NCI-H2107 treated with DMSO at 0.1 percent for 48 hours (cell line): ENCODE measurements at regions not wholly inside any gene's neighbourhood (a gene's known extent, or its start where the extent isn't known, plus 50 kb on each side); places are given as distances from the start of the nearest gene placed in this dataset.
"Not testable (repeated sequence)": the region's sequence is repeated elsewhere in the genome, so short reads cannot be mapped to it uniquely, and the experiment has no call there.

Experiments
- DNase-seq: peaks from one replicate; lab custom pipeline; 2025; ENCODE audit not compliant: unreplicated experiment; lab: John Stamatoyannopoulos, UW

DNA sequence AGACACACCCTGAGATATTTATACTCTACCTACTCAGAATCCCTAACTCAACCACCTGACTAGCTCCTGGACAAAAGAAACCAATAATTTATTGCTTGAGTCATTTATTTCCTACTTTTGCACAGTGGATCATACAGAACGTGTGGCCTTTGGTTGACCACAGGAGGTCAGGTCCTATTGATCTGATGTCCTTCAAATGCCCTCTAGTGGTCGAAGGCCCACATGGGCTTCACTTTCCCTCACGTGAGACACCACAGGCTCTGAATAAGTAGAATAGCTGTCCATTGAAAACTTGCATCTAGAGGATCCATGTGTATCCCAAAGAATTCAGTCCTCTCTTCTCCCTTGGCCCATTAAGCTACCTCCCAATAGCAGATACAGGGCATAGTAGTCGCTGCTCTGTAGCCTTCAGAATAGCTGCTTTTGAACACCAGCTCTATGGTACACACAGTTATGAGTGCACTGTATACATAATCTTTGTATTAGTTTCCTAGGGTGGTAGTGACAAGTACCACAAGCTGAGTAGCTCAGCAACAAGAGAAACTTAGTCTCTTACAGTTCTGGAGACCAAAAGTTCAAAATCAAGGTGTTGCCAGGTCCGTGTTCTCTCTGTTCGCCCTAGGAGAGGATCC is 177.6 kb upstream of the SMARCA2 start:
- DNase-seq: no peak

- no peak for DNase-seq
These were observed 175.2 kb upstream of the SMARCA2 start for GRCh38 chr9:1839909-1840308.

DNA sequence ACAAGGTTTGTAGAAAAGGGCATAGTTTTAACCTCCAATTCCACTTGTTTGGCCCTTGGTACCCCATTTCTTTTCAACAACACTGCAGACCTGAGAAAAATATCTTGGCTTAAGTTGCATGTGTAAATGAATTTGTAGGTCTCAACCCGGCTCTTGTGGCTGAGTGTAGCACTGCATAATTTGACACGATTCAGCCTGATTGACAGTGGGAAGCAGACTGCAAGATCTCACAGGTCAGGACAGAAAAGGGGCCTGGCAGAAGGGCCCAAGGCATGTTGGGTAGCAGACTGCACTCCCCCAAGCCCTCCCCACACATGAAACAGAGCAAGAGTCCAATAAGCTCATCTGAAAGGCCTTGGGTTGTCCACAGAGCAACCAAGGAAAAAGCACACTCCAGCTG is 169.7 kb upstream of the SMARCA2 start:
- DNase-seq: no peak

GRCh38 chr9:1855726-1856125 is 159.4 kb upstream of the SMARCA2 start:
- DNase-seq: no peak

DNA sequence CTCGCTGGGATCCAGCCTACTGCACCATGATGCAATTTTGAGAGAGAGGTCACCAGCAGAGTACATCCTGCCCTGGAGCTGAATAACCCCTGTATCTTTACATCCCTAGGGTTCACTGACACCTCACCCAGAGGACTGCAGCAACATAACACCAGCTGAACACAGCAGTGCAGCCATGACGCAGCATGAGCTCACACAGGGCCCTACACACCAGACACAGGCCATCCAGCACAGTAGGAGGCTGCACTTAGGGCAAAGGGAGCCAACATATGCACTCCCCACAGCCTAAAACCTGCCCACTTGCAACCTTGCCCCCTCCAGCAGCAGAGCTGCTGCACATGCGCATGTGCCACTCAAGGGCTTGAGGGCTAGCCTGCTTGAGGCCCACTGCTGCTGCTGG is 157.3 kb upstream of the SMARCA2 start:
- no peak for DNase-seq

GRCh38 chr9:1869843-1870242 is 145.3 kb upstream of the SMARCA2 start:
- DNase-seq: peak; percentile 11

DNA sequence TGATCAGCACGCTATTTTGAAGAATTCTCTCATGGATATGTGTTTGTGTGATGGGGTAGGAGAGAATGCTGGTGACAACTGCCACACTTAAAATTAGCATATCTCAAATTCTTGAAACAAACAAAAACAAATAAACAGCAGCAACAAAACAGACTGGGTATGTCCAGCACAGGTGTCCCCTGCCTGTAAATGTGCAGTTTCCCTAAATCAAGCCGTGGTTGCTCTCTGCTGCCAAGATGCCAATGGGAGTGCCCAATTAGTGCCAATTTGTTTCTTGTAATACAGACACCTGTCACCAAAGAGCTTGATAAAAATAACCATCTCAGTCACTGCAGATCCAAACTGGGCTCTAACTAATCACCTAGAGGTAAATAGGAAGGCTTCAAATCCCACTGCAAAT is 144.2 kb upstream of the SMARCA2 start:
- no peak for DNase-seq

DNA sequence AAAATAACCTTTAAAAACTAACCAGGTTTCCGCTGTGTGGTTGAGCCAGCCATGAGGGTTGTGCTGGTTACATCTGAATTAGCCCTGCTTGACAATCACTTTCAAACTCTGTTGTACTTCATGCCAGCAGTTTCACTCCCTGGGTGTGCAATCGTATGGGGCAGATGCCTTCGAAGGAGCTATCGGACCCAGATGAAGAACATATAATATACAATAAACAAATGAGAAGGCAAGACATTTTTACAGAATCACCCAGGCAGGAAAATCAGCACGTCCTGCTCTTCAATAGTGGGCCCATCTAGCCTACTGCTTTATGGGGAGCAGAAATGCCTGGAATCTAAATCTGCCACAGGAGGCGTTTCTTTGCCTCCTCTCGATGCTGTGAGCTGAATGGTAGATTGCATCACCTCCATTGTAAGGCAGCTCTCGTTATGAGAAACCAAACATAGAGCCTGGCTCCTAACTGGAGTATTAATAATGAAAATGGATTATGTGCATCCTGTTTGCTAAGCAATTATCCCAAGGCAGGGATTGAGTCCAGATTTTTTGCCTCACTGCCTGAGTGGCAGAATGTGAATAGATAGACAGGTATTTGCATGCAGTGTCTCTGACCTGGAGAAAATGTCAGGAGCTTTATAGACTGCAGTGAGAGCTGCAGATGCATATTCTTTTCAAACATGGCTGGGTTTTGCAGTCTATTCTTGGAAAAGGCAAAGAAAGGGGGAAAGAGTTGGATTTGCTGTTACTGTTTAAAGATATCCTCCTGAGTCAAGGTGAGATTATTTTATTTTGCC is 143.3 kb upstream of the SMARCA2 start:
- peak; percentile 30 for DNase-seq

DNA sequence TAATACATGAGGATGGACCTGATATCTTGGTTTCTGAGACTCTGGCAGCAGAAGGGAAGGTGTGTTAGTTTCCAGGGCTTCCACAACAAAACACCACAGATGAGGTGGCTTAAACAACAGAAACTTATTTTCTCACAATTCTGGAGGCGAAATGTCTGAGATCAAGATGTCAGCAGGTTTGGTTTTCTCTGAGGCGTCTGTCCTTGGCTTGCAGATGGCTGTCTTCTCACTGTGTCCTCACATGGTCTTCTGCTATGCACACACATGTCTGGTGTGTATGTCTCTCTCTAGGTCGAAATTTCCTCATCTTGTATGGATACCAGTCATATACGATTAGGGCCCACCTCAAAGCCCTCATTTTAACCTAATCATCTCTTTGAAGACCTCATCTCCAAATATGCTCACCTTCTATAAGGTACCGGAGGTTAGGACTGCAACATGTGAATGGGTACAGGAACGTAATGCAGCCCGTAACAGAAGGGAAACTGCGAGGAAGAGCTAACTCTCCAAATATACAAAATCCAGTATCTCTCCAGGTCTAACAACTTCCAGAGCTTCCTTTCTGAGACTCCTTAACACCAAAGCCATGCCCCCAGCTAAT is 139.8 kb upstream of the SMARCA2 start:
- no peak for DNase-seq

- no peak for DNase-seq
These were observed 139.2 kb upstream of the SMARCA2 start for GRCh38 chr9:1875921-1876448.

- DNase-seq: no peak
These were observed 138.2 kb upstream of the SMARCA2 start for GRCh38 chr9:1876891-1877496.

DNA sequence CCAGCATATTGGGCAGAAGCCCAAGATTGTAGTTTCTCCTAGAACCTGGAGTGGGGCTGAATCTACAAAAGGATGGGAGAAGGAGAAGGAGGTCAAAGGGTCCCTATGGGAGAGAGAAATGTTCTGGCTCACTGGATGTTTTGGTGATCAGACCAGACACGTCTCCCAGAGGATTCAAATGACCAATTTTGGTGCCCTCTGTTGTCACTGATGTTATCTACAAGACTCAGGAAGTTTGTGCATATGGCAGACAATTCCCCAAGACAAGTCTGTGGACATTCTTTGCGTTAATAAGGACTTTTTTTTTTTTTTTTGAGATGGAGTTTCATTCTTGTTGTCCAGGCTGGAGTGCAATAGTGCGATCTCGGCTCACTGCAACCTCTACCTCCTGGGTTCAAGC is 137.2 kb upstream of the SMARCA2 start:
- DNase-seq: no peak

GRCh38 chr9:1878811-1879210 is 136.3 kb upstream of the SMARCA2 start:
- DNase-seq: no peak

GRCh38 chr9:1879501-1879900 is 135.6 kb upstream of the SMARCA2 start:
- no peak for DNase-seq

GRCh38 chr9:1880038-1880565 is 135.0 kb upstream of the SMARCA2 start:
- DNase-seq: no peak

- no peak for DNase-seq
These were observed 133.3 kb upstream of the SMARCA2 start for GRCh38 chr9:1881708-1882295.

GRCh38 chr9:1882711-1883403 is 132.3 kb upstream of the SMARCA2 start:
- DNase-seq: no peak

GRCh38 chr9:1890201-1890600 is 124.9 kb upstream of the SMARCA2 start:
- DNase-seq: no peak

DNA sequence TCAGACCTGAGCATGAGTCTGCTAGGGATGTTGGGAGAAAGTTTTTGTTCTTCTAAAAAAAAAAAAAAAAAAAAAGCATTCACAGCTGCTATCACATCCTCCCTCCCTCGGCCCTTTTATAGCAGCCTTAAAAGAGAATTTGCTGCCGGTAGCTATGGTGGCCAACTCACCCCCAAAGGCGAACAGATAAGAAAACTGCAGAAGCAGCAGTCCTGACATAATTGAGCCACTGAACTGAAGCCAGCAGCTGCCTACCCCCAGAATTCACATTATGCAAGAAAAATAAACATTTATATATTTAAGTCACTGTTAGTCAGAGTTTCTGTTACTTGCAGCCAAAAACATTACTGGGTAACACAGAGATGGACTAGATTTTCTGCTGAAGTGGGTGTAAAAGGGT is 124.3 kb upstream of the SMARCA2 start:
- no peak for DNase-seq

DNA sequence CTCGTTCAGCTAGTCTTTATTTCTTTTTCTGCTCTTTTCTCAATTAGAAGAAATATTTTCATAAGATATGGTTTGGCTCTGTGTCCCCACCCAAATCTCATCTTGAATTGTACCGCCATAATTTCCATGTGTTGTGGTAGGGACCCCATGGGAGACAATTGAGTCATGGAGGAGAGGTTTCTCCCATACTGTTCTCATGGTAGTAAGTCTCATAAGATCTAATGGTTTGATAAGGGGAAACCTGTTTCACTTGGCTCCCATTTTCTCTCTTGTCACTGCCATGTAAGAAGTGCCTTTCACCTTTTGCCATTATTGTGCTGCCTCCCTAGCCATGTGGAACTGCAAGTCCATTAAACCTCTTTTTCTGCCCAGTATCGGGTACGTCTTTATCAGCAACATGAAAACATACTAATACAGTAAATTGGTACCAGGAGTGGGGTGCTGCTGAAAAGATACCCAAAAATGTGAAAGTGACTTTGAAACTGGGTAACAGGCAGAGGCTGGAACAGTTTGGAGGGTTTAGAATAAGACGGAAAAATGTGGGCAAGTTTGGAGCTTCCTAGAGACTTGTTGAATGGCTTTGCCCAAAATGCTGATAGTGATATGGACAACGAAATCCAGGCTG is 112.0 kb upstream of the SMARCA2 start:
- not testable (repeated sequence) for DNase-seq
